RWPE1 (cell line): ENCODE measurements at regions not wholly inside any gene's neighbourhood (a gene's known extent, or its start where the extent isn't known, plus 50 kb on each side); places are given as distances from the start of the nearest gene placed in this dataset.

ENCODE experiments used
- CTCF ChIA-PET: fragments of 350-600 bp; sonication (Branson Sonifier 250); formaldehyde crosslinking; extraction: SDS; loops from one replicate; lab custom pipeline; 2021; lab: Yijun Ruan, JAX
- POLR2A ChIA-PET: fragments of 400-600 bp; formaldehyde crosslinking; extraction: SDS; loops from one replicate; lab custom pipeline; 2020; ENCODE audit warnings: antibody characterized with exemption; ENCODE audit not compliant: low non-redundant PET; lab: Yijun Ruan, JAX
- DNase-seq: peaks from one replicate; pipeline ENCODE4 v3.0.0; 2012; ENCODE audit warnings: low spot score
- H3K27ac ChIP-seq: fragments of 450-650 bp; 2 replicates; pipeline ENCODE4 v1.5.1; 2017
- TF ChIP-seq, protein P1 (sequence below): fragments of 450-650 bp; conservative IDR thresholded peaks from 2 replicates; pipeline ENCODE4 v1.5.1; 2017; ENCODE audit warnings: low read depth, mild to moderate bottlenecking

- ChIA-PET CTCF (interaction anchor here (0.6 kb wide), 1 partner anchor 275 kb away, joined by 4 read pairs; no protein-coding TSS in a partner anchor), POLR2A (no interaction called here)
- DNase-seq, result no peak
- no peak overlapping the region for H3K27ac ChIP-seq
- TF ChIP-seq, protein P1, sequence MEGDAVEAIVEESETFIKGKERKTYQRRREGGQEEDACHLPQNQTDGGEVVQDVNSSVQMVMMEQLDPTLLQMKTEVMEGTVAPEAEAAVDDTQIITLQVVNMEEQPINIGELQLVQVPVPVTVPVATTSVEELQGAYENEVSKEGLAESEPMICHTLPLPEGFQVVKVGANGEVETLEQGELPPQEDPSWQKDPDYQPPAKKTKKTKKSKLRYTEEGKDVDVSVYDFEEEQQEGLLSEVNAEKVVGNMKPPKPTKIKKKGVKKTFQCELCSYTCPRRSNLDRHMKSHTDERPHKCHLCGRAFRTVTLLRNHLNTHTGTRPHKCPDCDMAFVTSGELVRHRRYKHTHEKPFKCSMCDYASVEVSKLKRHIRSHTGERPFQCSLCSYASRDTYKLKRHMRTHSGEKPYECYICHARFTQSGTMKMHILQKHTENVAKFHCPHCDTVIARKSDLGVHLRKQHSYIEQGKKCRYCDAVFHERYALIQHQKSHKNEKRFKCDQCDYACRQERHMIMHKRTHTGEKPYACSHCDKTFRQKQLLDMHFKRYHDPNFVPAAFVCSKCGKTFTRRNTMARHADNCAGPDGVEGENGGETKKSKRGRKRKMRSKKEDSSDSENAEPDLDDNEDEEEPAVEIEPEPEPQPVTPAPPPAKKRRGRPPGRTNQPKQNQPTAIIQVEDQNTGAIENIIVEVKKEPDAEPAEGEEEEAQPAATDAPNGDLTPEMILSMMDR, result no peak
These were observed 123.0 kb upstream of the KCNN2 start for GRCh38 chr5:114238771-114239313.

- no peak overlapping the region for H3K27ac ChIP-seq
- DNase-seq, result no peak
- CTCF ChIA-PET, result interaction anchor here (0.6 kb wide), 1 partner anchor 406 kb away, joined by 3 read pairs; no protein-coding TSS in a partner anchor
- POLR2A ChIA-PET, result no interaction called here
- TF ChIP-seq, protein P1, result no peak
These were observed 118.4 kb upstream of the KCNN2 start for GRCh38 chr5:114243281-114243971.

DNA sequence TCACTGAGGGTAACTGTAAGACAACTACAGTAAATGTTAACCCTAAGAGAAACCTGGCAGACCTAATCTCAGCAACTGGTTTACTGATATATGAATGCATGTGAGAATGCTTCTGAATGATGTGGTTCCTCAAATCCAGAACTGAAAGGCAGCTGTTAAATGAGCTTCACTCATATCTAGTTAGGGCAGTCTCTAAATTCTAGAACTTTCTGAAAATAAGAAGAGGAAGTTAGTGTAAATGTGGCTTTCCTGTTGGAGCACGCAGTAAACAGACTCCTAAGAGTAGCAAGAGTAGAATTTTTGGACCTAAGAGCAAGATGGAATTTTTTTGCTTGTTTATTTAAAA lies 117.9 kb upstream of the KCNN2 start:
- DNase-seq, result no peak
- TF ChIP-seq, protein P1, result no peak
- ChIA-PET POLR2A (no interaction called here), CTCF (interaction anchor here (0.6 kb wide), 1 partner anchor 406 kb away, joined by 3 read pairs; no protein-coding TSS in a partner anchor)
- H3K27ac ChIP-seq, result no peak overlapping the region

GRCh38 chr5:114249823-114250222 lies 112.0 kb upstream of the KCNN2 start:
- ChIA-PET POLR2A (no interaction called here), CTCF (no interaction called here)
- no peak for DNase-seq
- TF ChIP-seq, protein P1, result no peak
- no peak overlapping the region for H3K27ac ChIP-seq

GRCh38 chr5:114250536-114250935 lies 111.3 kb upstream of the KCNN2 start:
- TF ChIP-seq, protein P1, result no peak
- POLR2A ChIA-PET, result no interaction called here
- CTCF ChIA-PET, result no interaction called here
- no peak for DNase-seq
- no peak overlapping the region for H3K27ac ChIP-seq

DNA sequence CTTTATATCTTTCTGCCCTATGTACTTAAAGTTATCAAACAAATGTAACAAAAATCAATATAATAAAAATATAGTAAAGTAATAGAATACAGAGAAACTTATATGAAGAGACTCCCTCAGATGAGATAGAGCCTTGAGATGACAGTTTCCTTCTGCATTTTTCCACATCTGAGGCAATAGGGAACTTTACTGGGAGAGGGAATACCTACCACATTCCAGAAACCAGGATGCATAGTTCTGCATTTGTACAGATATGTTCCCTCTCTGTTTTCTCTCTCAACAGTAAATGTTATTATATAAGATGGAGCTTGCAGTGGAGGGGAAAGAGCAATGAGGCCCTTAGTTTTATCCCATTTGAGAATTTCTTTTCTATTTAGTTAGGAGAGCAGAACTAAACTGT lies 109.6 kb upstream of the KCNN2 start:
- ChIA-PET CTCF (no interaction called here), POLR2A (no interaction called here)
- no peak overlapping the region for H3K27ac ChIP-seq
- DNase-seq, result no peak
- TF ChIP-seq, protein P1, result no peak
